HFFc6 (cell line): ENCODE measurements at regions not wholly inside any gene's neighbourhood (a gene's known extent, or its start where the extent isn't known, plus 50 kb on each side); places are given as distances from the start of the nearest gene placed in this dataset.

Experiments used
- DNase-seq: peaks from one replicate; pipeline ENCODE4 v3.0.0-alpha.2; 2018
- H3K27ac Mint-ChIP-seq: 2 replicates; pipeline ENCODE4 v1.8.0; 2020; ENCODE audit warnings: mild to moderate bottlenecking, mixed read lengths
- H3K27me3 Mint-ChIP-seq: 2 replicates; pipeline ENCODE4 v1.8.0; 2021; ENCODE audit warnings: mild to moderate bottlenecking, moderate library complexity, mixed read lengths; ENCODE audit not compliant: insufficient read depth
- H3K36me3 Mint-ChIP-seq: 2 replicates; pipeline ENCODE4 v1.8.0; 2021; ENCODE audit warnings: low read depth, mixed read lengths
- H3K4me1 Mint-ChIP-seq: 2 replicates; pipeline ENCODE4 v1.8.0; 2020; ENCODE audit warnings: low read depth, mixed read lengths
- H3K4me3 Mint-ChIP-seq: 2 replicates; pipeline ENCODE4 v1.8.0; 2020; ENCODE audit warnings: mild to moderate bottlenecking, moderate library complexity, mixed read lengths
- H3K9me3 Mint-ChIP-seq: 2 replicates; pipeline ENCODE4 v1.8.0; 2020; ENCODE audit warnings: mild to moderate bottlenecking, mixed read lengths
- CTCF ChIP-seq: fragments of 200-600 bp; sonication (generic); IDR thresholded peaks from 2 replicates; pipeline ENCODE4 v1.5.0; 2021; ENCODE audit warnings: antibody characterized with exemption, mild to moderate bottlenecking

GRCh38 chr12:130247634-130248237 is 85.5 kb downstream of the FZD10 start:
- Mint-ChIP-seq H3K4me3 (no peak overlapping the region), H3K27ac (no peak overlapping the region), H3K9me3 (peaks cover 48% of the 10 kb centered on the region), H3K36me3 (no peaks in the 10 kb centered on the region), H3K27me3 (no peaks in the 10 kb centered on the region; the same call in 1 of the 2 replicates), H3K4me1 (no peaks in the 10 kb centered on the region)
- TF ChIP-seq CTCF, result no peak
- no peak for DNase-seq

- no peak for DNase-seq
- H3K36me3 Mint-ChIP-seq, result 0 out of 2 replicates have a peak, but pooled peaks cover 5% of the 10 kb centered on the region
- H3K4me1 Mint-ChIP-seq, result no peaks in the 10 kb centered on the region
- H3K9me3 Mint-ChIP-seq, result peaks cover 62% of the 10 kb centered on the region
- H3K27ac Mint-ChIP-seq, result no peak overlapping the region
- no peak for TF ChIP-seq CTCF
- no peaks in the 10 kb centered on the region; the same call in 1 of the 2 replicates for H3K27me3 Mint-ChIP-seq
- H3K4me3 Mint-ChIP-seq, result no peak overlapping the region
Measured at GRCh38 chr12:130249376-130249775, 87.1 kb downstream of the FZD10 start.

GRCh38 chr12:130251236-130251780 is 86.4 kb upstream of the PIWIL1 start:
- 0 out of 2 replicates have a peak, but pooled peaks cover 5% of the 10 kb centered on the region for H3K36me3 Mint-ChIP-seq
- TF ChIP-seq CTCF, result no peak
- H3K9me3 Mint-ChIP-seq, result peaks cover 64% of the 10 kb centered on the region
- H3K27me3 Mint-ChIP-seq, result no peaks in the 10 kb centered on the region; the same call in 1 of the 2 replicates
- no peak overlapping the region for H3K27ac Mint-ChIP-seq
- no peak overlapping the region for H3K4me3 Mint-ChIP-seq
- no peak for DNase-seq
- no peaks in the 10 kb centered on the region for H3K4me1 Mint-ChIP-seq

- no peaks in the 10 kb centered on the region; the same call in 1 of the 2 replicates for H3K27me3 Mint-ChIP-seq
- H3K4me3 Mint-ChIP-seq, result no peak overlapping the region
- TF ChIP-seq CTCF, result no peak
- DNase-seq, result no peak
- H3K9me3 Mint-ChIP-seq, result peaks cover 61% of the 10 kb centered on the region
- H3K4me1 Mint-ChIP-seq, result no peaks in the 10 kb centered on the region
- H3K36me3 Mint-ChIP-seq, result 0 out of 2 replicates have a peak, but pooled peaks cover 5% of the 10 kb centered on the region
- H3K27ac Mint-ChIP-seq, result no peak overlapping the region
Measured at GRCh38 chr12:130253866-130254265, 83.8 kb upstream of the PIWIL1 start.

GRCh38 chr12:130254461-130255276 is 83.0 kb upstream of the PIWIL1 start:
- H3K27me3 Mint-ChIP-seq, result no peaks in the 10 kb centered on the region; the same call in 1 of the 2 replicates

More at GRCh38 chr12:130254461-130255276, 83.0 kb upstream of the PIWIL1 start:
- Mint-ChIP-seq H3K36me3 (0 out of 2 replicates have a peak, but pooled peaks cover 5% of the 10 kb centered on the region), H3K27ac (no peak overlapping the region), H3K4me3 (no peak overlapping the region), H3K4me1 (no peaks in the 10 kb centered on the region), H3K9me3 (peaks cover 61% of the 10 kb centered on the region)
- no peak for DNase-seq
- TF ChIP-seq CTCF, result no peak
